ENCODE measurements at regions not wholly inside any gene's neighbourhood (a gene's known extent, or its start where the extent isn't known, plus 50 kb on each side); places are given as distances from the start of the nearest gene placed in this dataset.

- no peak for DNase-seq (ENCODE audit: insufficient read length, low spot score)
- peak; percentile 53 for FAIRE-seq
- TF ChIP-seq, protein P1, sequence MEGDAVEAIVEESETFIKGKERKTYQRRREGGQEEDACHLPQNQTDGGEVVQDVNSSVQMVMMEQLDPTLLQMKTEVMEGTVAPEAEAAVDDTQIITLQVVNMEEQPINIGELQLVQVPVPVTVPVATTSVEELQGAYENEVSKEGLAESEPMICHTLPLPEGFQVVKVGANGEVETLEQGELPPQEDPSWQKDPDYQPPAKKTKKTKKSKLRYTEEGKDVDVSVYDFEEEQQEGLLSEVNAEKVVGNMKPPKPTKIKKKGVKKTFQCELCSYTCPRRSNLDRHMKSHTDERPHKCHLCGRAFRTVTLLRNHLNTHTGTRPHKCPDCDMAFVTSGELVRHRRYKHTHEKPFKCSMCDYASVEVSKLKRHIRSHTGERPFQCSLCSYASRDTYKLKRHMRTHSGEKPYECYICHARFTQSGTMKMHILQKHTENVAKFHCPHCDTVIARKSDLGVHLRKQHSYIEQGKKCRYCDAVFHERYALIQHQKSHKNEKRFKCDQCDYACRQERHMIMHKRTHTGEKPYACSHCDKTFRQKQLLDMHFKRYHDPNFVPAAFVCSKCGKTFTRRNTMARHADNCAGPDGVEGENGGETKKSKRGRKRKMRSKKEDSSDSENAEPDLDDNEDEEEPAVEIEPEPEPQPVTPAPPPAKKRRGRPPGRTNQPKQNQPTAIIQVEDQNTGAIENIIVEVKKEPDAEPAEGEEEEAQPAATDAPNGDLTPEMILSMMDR (IDR thresholded peaks at IDR 0.05; ENCODE audit: insufficient read depth, missing control alignments), result no peak
Observed at GRCh38 chr10:53570221-53570620, 797.6 kb upstream of the MBL2 start.

DNA sequence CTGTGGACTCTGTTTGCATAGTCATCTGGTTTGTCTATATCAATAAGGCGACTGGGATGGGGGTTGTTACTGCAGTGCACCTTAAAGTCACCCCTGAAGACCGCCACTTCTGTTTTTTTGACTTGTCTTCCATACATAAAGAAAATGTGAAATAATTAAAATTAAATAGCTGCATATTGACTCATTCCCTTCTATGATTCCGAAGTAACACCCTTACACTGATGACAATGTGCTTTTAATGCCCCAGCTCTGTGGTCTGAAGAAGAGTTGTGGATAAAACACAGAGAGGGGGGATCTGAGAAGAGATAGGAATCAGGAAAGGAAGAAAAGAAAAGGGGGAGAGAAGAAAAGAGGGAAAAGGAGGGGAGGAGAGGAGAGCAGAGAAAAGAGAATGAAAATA, 796.9 kb upstream of the MBL2 start:
- TF ChIP-seq, protein P1 (IDR thresholded peaks at IDR 0.05; ENCODE audit: insufficient read depth, missing control alignments), result no peak
- no peak for FAIRE-seq
- DNase-seq (ENCODE audit: insufficient read length, low spot score), result no peak

DNA sequence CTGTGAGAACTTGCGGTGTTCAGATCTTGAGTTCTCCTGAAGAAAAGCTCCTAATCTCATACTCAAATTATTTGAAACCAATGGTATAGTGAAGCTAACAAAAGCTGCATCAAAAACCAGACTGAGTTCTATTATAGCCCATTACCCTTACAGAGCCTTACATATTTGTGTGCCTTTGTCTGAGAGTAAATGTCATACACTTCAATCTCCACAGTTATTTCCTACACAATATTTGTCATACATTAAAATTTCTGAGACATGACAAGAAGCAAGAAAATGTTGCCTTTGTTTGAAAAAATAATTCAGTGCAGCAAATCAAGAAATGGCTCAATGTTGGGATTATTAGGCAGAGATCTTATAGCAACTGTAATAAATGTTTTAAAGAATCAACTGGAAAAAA, 776.1 kb upstream of the MBL2 start:
- no peak for FAIRE-seq
- TF ChIP-seq, protein P1 (IDR thresholded peaks at IDR 0.05; ENCODE audit: insufficient read depth, missing control alignments), result no peak

DNA sequence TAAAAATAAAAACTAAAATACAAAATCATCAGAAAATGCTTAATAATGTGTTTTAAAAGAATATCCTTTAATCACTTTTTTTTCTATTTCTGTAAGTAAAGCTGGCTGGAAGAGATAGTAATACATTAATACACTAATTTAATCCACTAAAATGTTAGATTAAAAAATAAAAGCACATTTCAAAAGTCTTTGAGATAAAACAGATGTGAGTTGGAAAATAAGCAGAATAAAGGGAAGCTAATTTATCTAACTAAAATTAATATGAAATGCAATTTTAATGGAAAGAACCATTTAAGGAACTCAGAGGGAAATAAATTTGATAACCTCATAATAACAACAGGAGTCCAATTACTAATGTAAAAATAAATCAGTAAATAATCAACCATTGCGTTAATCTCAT, 774.8 kb upstream of the MBL2 start:
- TF ChIP-seq, protein P1 (IDR thresholded peaks at IDR 0.05; ENCODE audit: insufficient read depth, missing control alignments), result no peak
- FAIRE-seq (no peak), DNase-seq (ENCODE audit: insufficient read length, low spot score) (no peak)

More for the DNA sequence above, 776.1 kb upstream of the MBL2 start:
- DNase-seq (ENCODE audit: insufficient read length, low spot score), result no peak

DNA sequence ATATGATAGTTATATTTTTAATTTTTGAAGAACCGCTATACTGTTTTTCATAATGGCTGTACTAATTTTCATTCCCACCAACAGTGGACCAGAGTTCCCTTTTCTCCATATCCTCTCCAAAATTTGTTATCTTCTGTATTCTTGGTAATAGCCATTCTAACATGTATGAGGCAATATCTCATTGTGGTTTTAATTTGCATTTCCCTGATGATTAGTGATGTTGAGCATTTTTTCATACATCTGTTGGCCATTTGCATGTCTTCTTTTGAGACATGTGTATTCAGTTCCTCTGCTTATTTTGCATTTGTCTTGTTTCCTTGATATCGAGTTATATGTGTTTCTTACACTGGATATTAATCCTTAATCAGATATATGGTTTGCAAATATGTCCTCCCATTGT, 770.8 kb upstream of the MBL2 start:
- TF ChIP-seq, protein P1 (IDR thresholded peaks at IDR 0.05; ENCODE audit: insufficient read depth, missing control alignments), result no peak
- no peak for DNase-seq (ENCODE audit: insufficient read length, low spot score)
- peak; percentile 46 for FAIRE-seq

DNA sequence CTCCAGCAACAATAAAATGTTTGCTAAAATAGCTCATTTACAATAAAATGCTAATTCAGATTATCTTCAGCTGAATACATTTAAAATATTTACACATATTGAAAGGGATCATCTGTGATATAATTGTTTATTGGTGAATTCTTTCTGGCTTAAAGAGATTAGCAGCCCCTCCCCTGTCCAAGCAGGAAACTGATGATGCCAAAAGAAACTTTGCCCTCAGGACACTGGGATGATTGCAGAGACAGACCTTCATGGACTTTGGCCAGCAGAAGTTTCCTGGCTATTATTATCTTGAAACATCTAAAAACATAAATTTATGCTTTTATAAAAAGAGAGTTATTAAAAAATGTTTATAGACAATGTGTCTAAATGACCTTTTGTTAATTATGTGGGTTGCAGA, 764.9 kb upstream of the MBL2 start:
- DNase-seq (ENCODE audit: insufficient read length, low spot score) (no peak), FAIRE-seq (no peak)
- TF ChIP-seq, protein P1 (IDR thresholded peaks at IDR 0.05; ENCODE audit: insufficient read depth, missing control alignments), result no peak

DNA sequence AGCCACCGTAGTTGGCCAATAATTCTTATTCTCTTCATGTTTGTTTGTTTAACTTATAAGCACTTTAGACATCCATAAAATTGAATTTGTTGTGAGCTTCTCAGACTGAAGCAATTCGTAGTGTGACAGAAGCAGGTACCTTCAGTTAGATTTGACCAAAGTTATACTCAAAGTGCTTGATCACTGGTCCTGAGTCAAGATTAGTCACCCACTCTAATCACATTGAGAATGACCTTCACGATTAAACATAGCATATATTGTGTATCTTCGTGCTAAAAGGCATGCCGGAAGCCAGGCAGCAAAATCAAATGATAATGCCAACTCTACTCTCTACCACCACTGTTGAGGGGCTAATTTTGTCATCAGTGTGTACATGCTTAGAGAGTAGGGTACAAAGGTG, 763.7 kb upstream of the MBL2 start:
- TF ChIP-seq, protein P1 (IDR thresholded peaks at IDR 0.05; ENCODE audit: insufficient read depth, missing control alignments), result no peak
- no peak for FAIRE-seq
- DNase-seq (ENCODE audit: insufficient read length, low spot score), result no peak
